OCI-LY3 (cell line): ENCODE measurements at regions not wholly inside any gene's neighbourhood (a gene's known extent, or its start where the extent isn't known, plus 50 kb on each side); places are given as distances from the start of the nearest gene placed in this dataset.

Experiments
- H2AFZ ChIP-seq: fragments of 200-600, 300-600 bp; shearing (Covaris generic); 2 replicates; pipeline ENCODE4 v1.6.0; 2014; ENCODE audit warnings: antibody characterized with exemption, low read depth, low read length
- H3K27ac ChIP-seq: fragments of 200-600, 300-600 bp; sonication (generic); 2 replicates; pipeline ENCODE4 v1.5.1; 2014; ENCODE audit warnings: mild to moderate bottlenecking, low read length, moderate library complexity, mixed read lengths
- H3K27me3 ChIP-seq: fragments of 200-600, 300-600 bp; sonication (generic); 2 replicates; pipeline ENCODE4 v1.6.1; 2014; ENCODE audit warnings: low read depth, low read length, mixed read lengths
- H3K36me3 ChIP-seq: fragments of 200-600, 300-600 bp; sonication (generic); replicated peaks from 2 replicates; pipeline ENCODE3; 2014; ENCODE audit warnings: low read depth, low read length, mixed read lengths
- H3K4me1 ChIP-seq: fragments of 300-600, 200-600 bp; sonication (generic); 2 replicates; pipeline ENCODE4 v1.6.1; 2014; ENCODE audit warnings: low read length, mixed read lengths
- H3K4me2 ChIP-seq: fragments of 200-600, 300-600 bp; sonication (generic); 2 replicates; pipeline ENCODE4 v1.6.1; 2014; ENCODE audit warnings: low read length, mixed read lengths
- H3K4me3 ChIP-seq: fragments of 300-600, 200-600 bp; sonication (generic); 2 replicates; pipeline ENCODE4 v1.5.1; 2014; ENCODE audit warnings: antibody characterized with exemption, mild to moderate bottlenecking, low read length, moderate library complexity
- H3K79me2 ChIP-seq: fragments of 300-600, 200-600 bp; shearing (Covaris generic); 2 replicates; pipeline ENCODE4 v1.6.1; 2014; ENCODE audit warnings: mild to moderate bottlenecking, low read length, mixed read lengths
- H3K9ac ChIP-seq: fragments of 300-600, 200-600 bp; shearing (Covaris generic); 2 replicates; pipeline ENCODE4 v1.6.0; 2014; ENCODE audit warnings: mild to moderate bottlenecking, low read length, moderate library complexity
- H3K9me3 ChIP-seq: fragments of 200-600, 300-600 bp; shearing (Covaris generic); 2 replicates; pipeline ENCODE4 v1.6.1; 2014; ENCODE audit warnings: low read length, mixed read lengths; ENCODE audit not compliant: insufficient read depth
- H4K20me1 ChIP-seq: fragments of 200-600, 300-600 bp; sonication (generic); 2 replicates; pipeline ENCODE4 v1.6.1; 2016; ENCODE audit warnings: low read length, mixed read lengths; ENCODE audit not compliant: insufficient read depth
- CTCF ChIP-seq: fragments of 200-600, 300-600 bp; sonication (generic); IDR thresholded peaks from 2 replicates; pipeline ENCODE4 v1.5.1; 2014; ENCODE audit warnings: antibody characterized with exemption, low read length, low read depth
- EZH2phosphoT487 ChIP-seq: fragments of 200-600 bp; shearing (Covaris generic); IDR thresholded peaks from 2 replicates; pipeline ENCODE4 v1.6.1; 2018; ENCODE audit warnings: antibody characterized with exemption, mixed run types, low read depth

DNA sequence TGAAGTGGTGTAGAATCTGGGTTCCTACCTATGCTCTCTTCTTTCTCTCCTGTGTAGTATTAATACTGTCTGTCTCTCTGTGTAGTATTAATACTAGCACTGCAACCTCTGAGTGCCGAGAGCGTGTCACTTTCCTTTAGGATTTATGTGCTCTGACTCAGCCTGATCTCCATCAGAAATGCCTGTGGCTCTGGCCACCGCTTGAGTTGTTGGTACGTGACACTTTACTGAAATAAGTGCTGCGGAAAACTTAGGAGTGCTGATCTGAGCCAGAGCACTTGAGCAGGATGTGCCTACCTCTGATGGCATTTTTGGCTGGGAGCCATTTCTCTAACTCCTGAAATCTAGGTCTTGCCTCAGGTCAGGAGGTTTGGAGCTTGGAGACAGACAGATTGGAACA is 807.4 kb downstream of the SQOR start:
- Histone ChIP-seq H3K9ac (no peak overlapping the region), H3K36me3 (no peaks in the 10 kb centered on the region), H3K4me1 (no peaks in the 10 kb centered on the region), H3K79me2 (no peaks in the 10 kb centered on the region), H3K27me3 (no peaks in the 10 kb centered on the region), H3K27ac (no peak overlapping the region), H3K9me3 (no peaks in the 10 kb centered on the region), H2AFZ (no peak overlapping the region), H4K20me1 (no peaks in the 10 kb centered on the region), H3K4me2 (no peak overlapping the region), H3K4me3 (no peak overlapping the region)
- TF ChIP-seq EZH2phosphoT487 (no peak), CTCF (no peak)

- Histone ChIP-seq H3K9ac (no peak overlapping the region), H3K27me3 (no peaks in the 10 kb centered on the region), H4K20me1 (no peaks in the 10 kb centered on the region), H3K9me3 (no peaks in the 10 kb centered on the region), H3K4me1 (no peaks in the 10 kb centered on the region), H3K4me3 (no peak overlapping the region), H3K4me2 (no peak overlapping the region), H3K36me3 (no peaks in the 10 kb centered on the region), H3K27ac (no peak overlapping the region), H3K79me2 (no peaks in the 10 kb centered on the region), H2AFZ (no peak overlapping the region)
- no peak for TF ChIP-seq EZH2phosphoT487
- TF ChIP-seq CTCF: no peak
Observed at GRCh38 chr15:46442901-46443590, 808.2 kb downstream of the SQOR start.

GRCh38 chr15:46450112-46450809 is 815.4 kb downstream of the SQOR start:
- TF ChIP-seq EZH2phosphoT487 (no peak), CTCF (no peak)
- no peak overlapping the region for H2AFZ ChIP-seq
- no peak overlapping the region for H3K9ac ChIP-seq

GRCh38 chr15:46450810-46451182 is 816.0 kb downstream of the SQOR start:
- H3K79me2 ChIP-seq: no peaks in the 10 kb centered on the region
- H3K27me3 ChIP-seq: no peaks in the 10 kb centered on the region
- H4K20me1 ChIP-seq: no peaks in the 10 kb centered on the region
- H3K4me1 ChIP-seq: no peaks in the 10 kb centered on the region
- no peaks in the 10 kb centered on the region for H3K36me3 ChIP-seq
- TF ChIP-seq CTCF (no peak), EZH2phosphoT487 (no peak)
- no peak overlapping the region for H3K9ac ChIP-seq
- H3K27ac ChIP-seq: no peak overlapping the region
- H2AFZ ChIP-seq: no peak overlapping the region
- H3K4me3 ChIP-seq: no peak overlapping the region
- no peaks in the 10 kb centered on the region for H3K9me3 ChIP-seq
- no peak overlapping the region for H3K4me2 ChIP-seq

More at GRCh38 chr15:46450112-46450809, 815.4 kb downstream of the SQOR start:
- no peaks in the 10 kb centered on the region for H3K4me1 ChIP-seq
- H3K4me3 ChIP-seq: no peak overlapping the region
- no peaks in the 10 kb centered on the region for H3K9me3 ChIP-seq
- no peaks in the 10 kb centered on the region for H3K79me2 ChIP-seq
- no peak overlapping the region for H3K27ac ChIP-seq
- H3K27me3 ChIP-seq: no peaks in the 10 kb centered on the region
- no peaks in the 10 kb centered on the region for H3K36me3 ChIP-seq
- H3K4me2 ChIP-seq: no peak overlapping the region
- H4K20me1 ChIP-seq: no peaks in the 10 kb centered on the region
